Activated naive CD8-positive, alpha-beta T cell treated with anti-CD3 and anti-CD28 coated beads, Interleukin-2, amount 50 U/mL, for 24 hours (primary cell): ENCODE measurements at regions not wholly inside any gene's neighbourhood (a gene's known extent, or its start where the extent isn't known, plus 50 kb on each side); places are given as distances from the start of the nearest gene placed in this dataset.

Source experiments
- ATAC-seq: fragments of 150-1000 bp; cut with Tn5 transposase; one replicate; pipeline ENCODE4 v1.10.0; 2021
- DNase-seq: peaks from one replicate; pipeline ENCODE4 v3.0.0; 2021
- H3K27ac Mint-ChIP-seq: one replicate; pipeline ENCODE4 v1.8.0; 2021; ENCODE audit warnings: mild to moderate bottlenecking, mixed read lengths
- H3K27me3 Mint-ChIP-seq: one replicate; pipeline ENCODE4 v1.8.0; 2021; ENCODE audit warnings: mixed read lengths
- H3K36me3 Mint-ChIP-seq: one replicate; pipeline ENCODE4 v1.8.0; 2021; ENCODE audit warnings: low read depth, mixed read lengths
- H3K4me1 Mint-ChIP-seq: one replicate; pipeline ENCODE4 v1.8.0; 2021; ENCODE audit warnings: mixed read lengths
- H3K4me3 Mint-ChIP-seq: one replicate; pipeline ENCODE4 v1.8.0; 2021; ENCODE audit warnings: mild to moderate bottlenecking, moderate library complexity, mixed read lengths
- H3K9me3 Mint-ChIP-seq: one replicate; pipeline ENCODE4 v1.8.0; 2021; ENCODE audit warnings: mixed read lengths

DNA sequence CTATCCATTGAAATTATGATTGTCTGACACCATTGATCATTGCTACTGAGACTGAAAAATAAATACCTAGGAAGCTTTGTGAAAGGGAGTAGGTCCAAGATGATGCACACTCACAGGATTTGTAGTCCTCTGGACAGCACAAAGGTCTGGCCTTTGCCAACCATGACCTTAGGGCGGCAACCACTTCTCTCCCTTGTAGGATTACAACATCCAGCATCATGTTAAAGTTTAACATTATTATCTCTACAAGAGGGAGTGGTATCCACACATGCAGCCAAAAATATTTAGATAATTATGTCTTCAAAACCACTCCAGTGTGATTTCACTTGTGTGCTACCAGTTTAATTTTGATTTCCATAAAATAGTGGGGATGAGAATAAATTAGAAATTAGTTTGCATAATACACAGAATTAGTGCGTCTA, 51.1 kb upstream of the NHSL1 start:
- H3K4me3 Mint-ChIP-seq = no peak overlapping the region
- no peak overlapping the region for H3K27ac Mint-ChIP-seq
- H3K9me3 Mint-ChIP-seq = no peaks in the 10 kb centered on the region
- no peaks in the 10 kb centered on the region for H3K36me3 Mint-ChIP-seq
- peaks cover 7% of the 10 kb centered on the region for H3K27me3 Mint-ChIP-seq
- DNase-seq = no peak
- peaks cover 5% of the 10 kb centered on the region for H3K4me1 Mint-ChIP-seq
- no peak for ATAC-seq

GRCh38 chr6:138554146-138554545, 54.9 kb upstream of the NHSL1 start:
- DNase-seq = no peak
- Mint-ChIP-seq H3K4me3 (no peak overlapping the region), H3K9me3 (no peaks in the 10 kb centered on the region), H3K4me1 (no peaks in the 10 kb centered on the region), H3K36me3 (no peaks in the 10 kb centered on the region), H3K27ac (no peak overlapping the region), H3K27me3 (peaks cover 3% of the 10 kb centered on the region)
- no peak for ATAC-seq

DNA sequence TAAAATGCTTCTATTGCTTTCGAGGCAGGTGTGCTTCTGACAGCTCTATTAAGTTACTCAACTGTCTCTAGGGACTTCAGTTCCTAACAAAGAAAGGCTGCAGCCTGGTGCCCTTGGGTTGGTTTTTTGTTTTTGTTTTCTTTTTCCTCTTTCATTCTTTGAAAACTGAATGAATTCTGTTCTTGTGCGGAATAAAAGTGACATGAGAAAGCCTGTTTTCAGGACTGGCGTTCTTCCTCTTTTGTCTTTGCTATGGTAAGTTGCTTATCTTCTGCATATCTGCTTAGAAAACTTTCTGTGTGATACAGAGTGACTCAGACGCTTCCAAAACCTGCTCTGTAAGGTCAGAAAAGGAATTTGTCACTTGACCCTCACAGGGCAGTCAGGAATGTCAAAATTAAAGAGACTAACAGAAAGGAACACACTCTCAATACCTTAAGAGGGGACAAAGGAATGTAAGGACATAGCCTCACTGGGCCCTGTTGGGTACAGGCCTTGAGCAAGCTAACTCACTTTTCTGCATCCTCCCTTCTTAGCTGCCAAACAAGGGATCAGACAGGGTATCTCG, 56.2 kb upstream of the NHSL1 start:
- Mint-ChIP-seq H3K27ac (no peak overlapping the region), H3K4me1 (no peaks in the 10 kb centered on the region), H3K36me3 (no peaks in the 10 kb centered on the region), H3K9me3 (no peaks in the 10 kb centered on the region), H3K27me3 (peaks cover 3% of the 10 kb centered on the region), H3K4me3 (no peak overlapping the region)
- no peak for ATAC-seq
- DNase-seq = no peak

DNA sequence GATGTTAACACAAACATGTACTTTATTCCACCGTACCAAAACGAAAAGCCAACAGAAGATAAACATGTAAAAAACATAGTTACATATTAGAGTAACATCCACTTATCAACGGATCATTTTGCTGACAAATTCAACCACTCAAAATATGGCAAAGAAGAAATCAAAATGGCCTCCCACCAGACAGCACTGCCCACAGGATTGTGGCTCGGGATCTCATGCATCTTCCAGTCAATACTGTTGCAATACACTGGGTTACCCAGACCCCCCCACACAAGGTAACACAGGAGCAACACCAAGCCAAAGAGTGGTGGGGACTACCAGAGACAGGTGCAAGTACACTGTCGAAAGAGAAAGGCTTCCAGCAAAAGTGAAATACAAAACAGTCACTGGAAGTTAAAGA, 57.9 kb upstream of the NHSL1 start:
- Mint-ChIP-seq H3K4me3 (no peak overlapping the region), H3K9me3 (no peaks in the 10 kb centered on the region), H3K27me3 (peaks cover 2% of the 10 kb centered on the region), H3K27ac (no peak overlapping the region), H3K36me3 (no peaks in the 10 kb centered on the region), H3K4me1 (no peaks in the 10 kb centered on the region)
- no peak for ATAC-seq
- no peak for DNase-seq

DNA sequence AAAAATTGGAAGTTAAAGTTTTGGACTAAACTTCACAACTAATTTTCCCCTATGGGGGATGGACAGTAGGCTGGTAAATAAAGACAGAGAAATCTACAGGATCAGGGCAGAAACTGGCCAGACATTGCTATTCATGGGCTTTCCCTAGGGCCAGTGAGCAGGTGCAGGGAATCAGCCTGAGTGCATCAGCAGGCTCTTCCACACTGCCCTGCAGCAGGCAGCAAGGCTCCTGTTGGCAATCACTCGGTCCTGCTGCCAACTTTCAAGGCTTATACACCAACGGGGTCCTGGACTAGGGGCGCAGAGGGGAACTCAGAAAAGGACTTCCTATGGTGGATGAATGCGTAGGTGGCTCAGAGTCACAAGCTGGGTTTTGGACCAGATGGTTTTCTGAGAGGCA, 59.8 kb upstream of the NHSL1 start:
- Mint-ChIP-seq H3K4me3 (no peak overlapping the region), H3K9me3 (no peaks in the 10 kb centered on the region), H3K27ac (no peak overlapping the region), H3K4me1 (no peaks in the 10 kb centered on the region), H3K27me3 (peaks cover 6% of the 10 kb centered on the region), H3K36me3 (no peaks in the 10 kb centered on the region)
- DNase-seq (no peak), ATAC-seq (no peak)

DNA sequence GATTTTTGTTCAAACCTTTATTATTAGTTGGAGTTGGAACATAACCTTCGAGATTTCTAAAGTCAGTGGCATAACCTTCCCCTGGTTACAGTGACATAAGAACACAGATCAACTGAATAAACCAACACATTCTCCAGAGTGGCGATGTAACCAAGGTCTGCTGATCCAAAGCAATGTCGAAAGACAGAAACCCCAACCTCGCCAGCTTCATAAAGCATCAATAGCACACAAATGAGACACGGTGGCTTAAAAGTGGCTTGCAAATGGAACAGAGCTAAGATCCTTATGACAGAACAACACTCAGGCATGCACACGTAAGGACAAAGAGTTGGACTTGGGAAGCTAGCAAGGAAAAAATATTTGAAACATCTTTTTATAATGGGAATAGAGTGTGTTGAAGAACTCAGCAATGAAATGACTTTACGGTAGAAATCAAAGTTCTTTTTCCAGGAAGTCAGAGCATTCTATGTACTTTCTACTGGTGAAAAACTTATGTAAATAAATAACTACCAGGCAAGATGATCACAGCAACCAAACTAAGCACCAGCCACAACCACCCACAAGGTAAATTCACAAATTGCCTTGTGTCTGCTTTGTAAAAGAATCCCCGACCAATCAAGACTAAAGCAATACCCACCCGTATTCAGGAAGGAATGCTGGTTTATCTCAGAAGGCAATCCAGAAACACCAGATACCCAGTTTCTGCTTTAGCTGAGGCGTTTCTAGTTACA, 61.0 kb upstream of the NHSL1 start:
- Mint-ChIP-seq H3K27ac (no peak overlapping the region), H3K4me1 (no peaks in the 10 kb centered on the region), H3K27me3 (peaks cover 10% of the 10 kb centered on the region), H3K4me3 (no peak overlapping the region), H3K9me3 (no peaks in the 10 kb centered on the region), H3K36me3 (no peaks in the 10 kb centered on the region)
- DNase-seq = no peak
- ATAC-seq = no peak

- Mint-ChIP-seq H3K36me3 (no peaks in the 10 kb centered on the region), H3K27me3 (peaks cover 12% of the 10 kb centered on the region), H3K4me1 (no peaks in the 10 kb centered on the region), H3K9me3 (no peaks in the 10 kb centered on the region), H3K4me3 (no peak overlapping the region), H3K27ac (no peak overlapping the region)
- ATAC-seq (no peak), DNase-seq (no peak)
Observed at GRCh38 chr6:138562691-138563090, 63.4 kb upstream of the NHSL1 start.

GRCh38 chr6:138563231-138563630, 63.9 kb upstream of the NHSL1 start:
- H3K9me3 Mint-ChIP-seq = no peaks in the 10 kb centered on the region
- ATAC-seq = no peak
- no peak overlapping the region for H3K4me3 Mint-ChIP-seq
- H3K36me3 Mint-ChIP-seq = no peaks in the 10 kb centered on the region
- no peak overlapping the region for H3K27ac Mint-ChIP-seq
- H3K27me3 Mint-ChIP-seq = peaks cover 15% of the 10 kb centered on the region
- no peaks in the 10 kb centered on the region for H3K4me1 Mint-ChIP-seq
- no peak for DNase-seq

DNA sequence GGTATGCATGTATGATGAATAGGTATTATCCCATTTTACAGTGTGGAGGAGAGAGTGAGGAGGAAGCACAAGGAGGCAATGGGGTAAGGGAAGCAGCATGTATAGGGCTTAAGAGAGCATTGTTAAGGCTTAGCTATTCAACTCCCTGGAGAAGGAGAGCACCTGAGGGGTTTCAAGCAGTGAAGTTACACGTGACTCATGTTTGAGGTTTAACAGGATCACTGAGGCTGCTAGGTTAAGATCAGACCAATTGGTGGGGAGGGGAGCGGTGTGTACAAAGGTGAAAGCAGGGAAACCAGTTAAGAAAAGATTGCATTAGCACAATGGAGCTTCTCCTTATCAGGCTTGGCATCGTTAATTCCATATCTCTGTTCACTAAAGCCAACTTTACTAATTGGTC, 64.4 kb upstream of the NHSL1 start:
- no peaks in the 10 kb centered on the region for H3K9me3 Mint-ChIP-seq
- DNase-seq (no peak), ATAC-seq (no peak)
- H3K4me1 Mint-ChIP-seq = no peaks in the 10 kb centered on the region
- no peak overlapping the region for H3K27ac Mint-ChIP-seq
- H3K4me3 Mint-ChIP-seq = no peak overlapping the region
- H3K36me3 Mint-ChIP-seq = no peaks in the 10 kb centered on the region
- peaks cover 15% of the 10 kb centered on the region for H3K27me3 Mint-ChIP-seq

- Mint-ChIP-seq H3K4me3 (no peak overlapping the region), H3K27me3 (peaks cover 15% of the 10 kb centered on the region), H3K9me3 (no peaks in the 10 kb centered on the region), H3K27ac (no peak overlapping the region), H3K4me1 (no peaks in the 10 kb centered on the region), H3K36me3 (no peaks in the 10 kb centered on the region)
- ATAC-seq (no peak), DNase-seq (no peak)
Observed at GRCh38 chr6:138564170-138564721, 65.0 kb upstream of the NHSL1 start.

GRCh38 chr6:138567052-138567451, 67.8 kb upstream of the NHSL1 start:
- no peaks in the 10 kb centered on the region for H3K9me3 Mint-ChIP-seq
- no peak for ATAC-seq
- no peak overlapping the region for H3K4me3 Mint-ChIP-seq
- H3K27me3 Mint-ChIP-seq = peaks cover 13% of the 10 kb centered on the region
- no peaks in the 10 kb centered on the region for H3K4me1 Mint-ChIP-seq
- no peak overlapping the region for H3K27ac Mint-ChIP-seq
- H3K36me3 Mint-ChIP-seq = no peaks in the 10 kb centered on the region
- DNase-seq = no peak

DNA sequence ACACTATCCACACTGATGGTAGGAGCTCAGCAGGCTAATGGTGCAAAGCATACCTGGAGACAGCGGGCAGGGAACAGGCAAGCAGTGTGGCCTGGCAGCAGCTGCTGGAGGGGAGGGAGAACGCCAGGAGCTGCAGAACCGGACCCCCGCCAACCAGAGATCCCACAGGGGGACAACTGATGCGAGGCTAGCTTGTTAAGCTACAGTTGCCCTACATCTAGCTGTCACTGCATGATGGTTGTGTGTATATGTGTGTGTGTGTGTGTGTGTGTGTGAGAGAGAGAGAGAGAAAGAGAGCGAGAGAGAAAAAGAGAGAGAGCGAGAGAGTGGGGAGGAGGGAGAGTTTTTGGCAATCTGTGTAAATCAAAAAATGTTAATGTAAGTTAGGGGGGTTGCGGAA, 69.7 kb upstream of the NHSL1 start:
- H3K27me3 Mint-ChIP-seq = peaks cover 14% of the 10 kb centered on the region
- no peaks in the 10 kb centered on the region for H3K9me3 Mint-ChIP-seq
- no peak overlapping the region for H3K27ac Mint-ChIP-seq
- H3K36me3 Mint-ChIP-seq = no peaks in the 10 kb centered on the region
- no peak for DNase-seq
- H3K4me3 Mint-ChIP-seq = no peak overlapping the region
- no peak for ATAC-seq
- no peaks in the 10 kb centered on the region for H3K4me1 Mint-ChIP-seq

DNA sequence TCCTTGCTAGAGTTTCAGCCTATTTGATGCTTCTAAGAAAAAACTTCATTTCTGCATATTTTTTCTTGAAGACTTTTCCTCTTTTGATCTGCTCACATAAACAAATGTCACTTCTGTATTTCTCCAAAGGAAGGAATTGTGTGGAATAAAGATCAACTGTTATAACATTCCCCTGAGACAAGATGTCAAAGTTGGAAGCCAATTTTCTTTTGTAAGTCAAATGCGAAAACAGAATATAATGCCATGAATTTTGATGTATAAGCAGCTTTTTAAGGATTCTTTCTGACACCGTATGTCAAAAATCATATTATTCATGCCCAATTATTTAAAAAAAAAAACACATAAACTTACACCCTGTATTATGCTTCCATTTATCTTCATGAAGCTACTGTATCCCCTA, 70.3 kb upstream of the NHSL1 start:
- H3K27me3 Mint-ChIP-seq = peaks cover 13% of the 10 kb centered on the region
- ATAC-seq (no peak), DNase-seq (no peak)
- no peaks in the 10 kb centered on the region for H3K4me1 Mint-ChIP-seq
- H3K27ac Mint-ChIP-seq = no peak overlapping the region
- H3K4me3 Mint-ChIP-seq = no peak overlapping the region
- H3K9me3 Mint-ChIP-seq = no peaks in the 10 kb centered on the region
- H3K36me3 Mint-ChIP-seq = no peaks in the 10 kb centered on the region

DNA sequence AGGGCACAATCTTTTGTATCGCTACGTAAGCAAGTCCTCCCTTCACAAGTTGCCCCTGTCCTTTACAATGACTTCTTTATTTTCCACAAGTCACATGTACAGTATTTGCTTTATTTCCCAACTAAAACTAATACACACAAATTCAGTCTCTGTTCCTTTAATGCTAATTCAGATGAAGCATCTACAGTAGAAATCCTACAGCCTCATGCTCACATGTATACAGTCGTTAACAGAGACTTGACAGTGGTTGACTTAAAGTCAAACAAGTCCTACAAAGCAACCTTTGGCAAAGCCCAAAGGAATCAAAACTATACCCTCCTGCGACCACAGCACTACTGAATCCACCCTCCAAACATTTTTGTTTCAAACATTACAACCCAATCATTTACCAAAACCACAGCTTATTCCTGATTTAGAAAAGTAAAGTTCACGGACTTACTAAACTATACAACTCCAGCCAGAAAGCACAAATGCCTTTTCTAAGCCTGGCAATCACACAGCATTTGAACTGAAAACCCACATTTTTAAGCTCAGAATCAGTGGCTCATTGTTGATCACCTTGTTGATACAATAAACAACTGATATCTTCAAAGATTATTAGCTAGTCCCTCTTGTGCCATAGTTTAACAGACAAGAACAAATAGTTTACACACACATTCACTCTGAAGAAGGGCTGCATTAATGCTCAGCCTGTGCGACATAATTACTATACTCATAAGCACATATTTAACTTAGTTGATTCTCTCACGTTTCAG, 70.9 kb upstream of the NHSL1 start:
- DNase-seq (no peak), ATAC-seq (no peak)
- Mint-ChIP-seq H3K9me3 (no peaks in the 10 kb centered on the region), H3K4me1 (no peaks in the 10 kb centered on the region), H3K36me3 (no peaks in the 10 kb centered on the region), H3K4me3 (no peak overlapping the region), H3K27me3 (peaks cover 11% of the 10 kb centered on the region), H3K27ac (no peak overlapping the region)

DNA sequence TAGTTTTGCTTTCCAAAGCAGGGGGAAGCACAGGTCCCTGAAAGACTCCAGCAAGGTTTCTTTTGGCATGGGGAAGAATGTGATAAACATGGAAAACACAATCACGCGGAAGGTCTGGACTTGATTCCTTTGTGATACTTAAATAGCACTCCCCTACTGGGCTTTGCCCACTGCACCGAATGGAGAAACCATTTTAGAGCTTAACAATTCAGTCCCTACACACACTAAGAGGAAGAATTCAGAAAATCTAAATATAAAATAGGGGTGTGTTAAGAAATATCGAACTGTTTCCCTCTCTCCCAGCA, 71.4 kb upstream of the NHSL1 start:
- no peak for DNase-seq
- no peak overlapping the region for H3K27ac Mint-ChIP-seq
- ATAC-seq = no peak
- no peaks in the 10 kb centered on the region for H3K4me1 Mint-ChIP-seq
- no peak overlapping the region for H3K4me3 Mint-ChIP-seq
- H3K9me3 Mint-ChIP-seq = no peaks in the 10 kb centered on the region
- peaks cover 9% of the 10 kb centered on the region for H3K27me3 Mint-ChIP-seq
- no peaks in the 10 kb centered on the region for H3K36me3 Mint-ChIP-seq
